HL-60 (cell line): ENCODE measurements at regions not wholly inside any gene's neighbourhood (a gene's known extent, or its start where the extent isn't known, plus 50 kb on each side); places are given as distances from the start of the nearest gene placed in this dataset.

ENCODE experiments used
- DNase-seq, 2 experiments: peaks; one replicate each; pipeline ENCODE4 v3.0.0-alpha.2; 2010 to 2020; ENCODE audit warnings: low read depth in 1 of 2, low spot score in 1 of 2
- H3K27ac ChIP-seq: fragments of 250-450 bp; sonication (Bioruptor Pico); replicated peaks from 2 replicates; pipeline ENCODE4 v1.5.1; 2020; ENCODE audit warnings: mild to moderate bottlenecking, moderate library complexity
- H3K27me3 ChIP-seq: fragments of 250-450 bp; sonication (Bioruptor Pico); 2 replicates; pipeline ENCODE4 v1.5.1; 2021; ENCODE audit warnings: mild to moderate bottlenecking, moderate library complexity; ENCODE audit not compliant: insufficient read depth, poor library complexity, severe bottlenecking
- H3K4me3 ChIP-seq: replicated peaks from 2 replicates; pipeline ENCODE4 v1.5.1; 2011; ENCODE audit warnings: mild to moderate bottlenecking, control low read depth, low read length; ENCODE audit not compliant: insufficient read depth
- CTCF ChIP-seq: IDR thresholded peaks from one replicate; pipeline ENCODE4 v1.5.1; 2011; ENCODE audit warnings: low read length, control low read depth, inconsistent platforms; ENCODE audit not compliant: insufficient read depth
- GABPA ChIP-seq: IDR thresholded peaks from 2 replicates; pipeline ENCODE4 v1.6.1; 2012; ENCODE audit warnings: low read depth
- POLR2AphosphoS5 ChIP-seq: IDR thresholded peaks from 2 replicates; pipeline ENCODE4 v1.6.1; 2012; ENCODE audit warnings: low read depth
- REST ChIP-seq: IDR thresholded peaks from 2 replicates; pipeline ENCODE4 v1.6.1; 2012; ENCODE audit warnings: low read depth; ENCODE audit not compliant: insufficient replicate concordance
- SPI1 ChIP-seq: IDR thresholded peaks from 2 replicates; pipeline ENCODE4 v1.6.1; 2012; ENCODE audit warnings: low read depth, mild to moderate bottlenecking, borderline replicate concordance

GRCh38 chr4:36494016-36494415, 212.6 kb downstream of the DTHD1 start:
- DNase-seq: no peak
- H3K27ac ChIP-seq: no peak overlapping the region
- TF ChIP-seq GABPA (no peak), POLR2AphosphoS5 (no peak), REST (no peak), SPI1 (no peak), CTCF (no peak)
- H3K27me3 ChIP-seq: no peaks in the 10 kb centered on the region
- no peak overlapping the region for H3K4me3 ChIP-seq

- H3K4me3 ChIP-seq: no peak overlapping the region
Measured at GRCh38 chr4:36494747-36495146, 213.3 kb downstream of the DTHD1 start.

GRCh38 chr4:36502350-36502749, 220.9 kb downstream of the DTHD1 start:
- H3K27me3 ChIP-seq: no peaks in the 10 kb centered on the region
- no peak overlapping the region for H3K27ac ChIP-seq
- no peak for DNase-seq
- no peak overlapping the region for H3K4me3 ChIP-seq
- TF ChIP-seq SPI1: no peak
- no peak for TF ChIP-seq CTCF
- no peak for TF ChIP-seq POLR2AphosphoS5
- no peak for TF ChIP-seq GABPA
- TF ChIP-seq REST: no peak

More at GRCh38 chr4:36494747-36495146, 213.3 kb downstream of the DTHD1 start:
- Histone ChIP-seq H3K27ac (no peak overlapping the region), H3K27me3 (no peaks in the 10 kb centered on the region)
- TF ChIP-seq SPI1 (no peak), REST (no peak), GABPA (no peak), POLR2AphosphoS5 (no peak), CTCF (no peak)
- DNase-seq: no peak
